Fibroblast of the aortic adventitia (primary cell): ENCODE measurements at regions not wholly inside any gene's neighbourhood (a gene's known extent, or its start where the extent isn't known, plus 50 kb on each side); places are given as distances from the start of the nearest gene placed in this dataset.

Source experiments
- DNase-seq: peaks from one replicate; pipeline ENCODE4 v3.0.0-alpha.2; 2010; ENCODE audit warnings: low read depth
- H3K4me3 ChIP-seq: 2 replicates; pipeline ENCODE4 v1.5.1; 2011; ENCODE audit warnings: low read depth, mild to moderate bottlenecking, control low read depth, low read length, moderate library complexity
- TF ChIP-seq, protein P1 (sequence below): IDR thresholded peaks from 2 replicates; pipeline ENCODE4 v1.5.1; 2011; ENCODE audit warnings: mild to moderate bottlenecking, low read length, control low read depth, inconsistent platforms; ENCODE audit not compliant: insufficient read depth

DNA sequence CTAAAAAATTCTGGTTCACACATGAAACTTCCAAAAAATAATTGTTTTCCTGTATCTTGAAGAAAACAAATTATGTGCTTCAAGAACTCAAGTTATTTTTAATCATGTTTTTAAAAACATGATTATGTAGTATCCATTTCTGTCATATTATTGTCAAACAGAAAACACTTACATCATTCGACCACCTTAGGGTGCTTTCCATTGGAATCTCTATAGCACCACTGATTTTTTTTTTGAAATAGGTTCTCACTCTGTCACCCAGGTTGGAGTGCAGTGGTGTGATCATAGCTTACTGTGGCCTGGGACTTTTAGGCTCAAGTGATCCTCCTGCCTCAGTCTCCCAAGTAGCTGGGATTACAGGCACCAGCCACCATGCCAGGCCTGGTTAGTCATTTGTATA, 457.3 kb downstream of the SI start:
- TF ChIP-seq, protein P1, sequence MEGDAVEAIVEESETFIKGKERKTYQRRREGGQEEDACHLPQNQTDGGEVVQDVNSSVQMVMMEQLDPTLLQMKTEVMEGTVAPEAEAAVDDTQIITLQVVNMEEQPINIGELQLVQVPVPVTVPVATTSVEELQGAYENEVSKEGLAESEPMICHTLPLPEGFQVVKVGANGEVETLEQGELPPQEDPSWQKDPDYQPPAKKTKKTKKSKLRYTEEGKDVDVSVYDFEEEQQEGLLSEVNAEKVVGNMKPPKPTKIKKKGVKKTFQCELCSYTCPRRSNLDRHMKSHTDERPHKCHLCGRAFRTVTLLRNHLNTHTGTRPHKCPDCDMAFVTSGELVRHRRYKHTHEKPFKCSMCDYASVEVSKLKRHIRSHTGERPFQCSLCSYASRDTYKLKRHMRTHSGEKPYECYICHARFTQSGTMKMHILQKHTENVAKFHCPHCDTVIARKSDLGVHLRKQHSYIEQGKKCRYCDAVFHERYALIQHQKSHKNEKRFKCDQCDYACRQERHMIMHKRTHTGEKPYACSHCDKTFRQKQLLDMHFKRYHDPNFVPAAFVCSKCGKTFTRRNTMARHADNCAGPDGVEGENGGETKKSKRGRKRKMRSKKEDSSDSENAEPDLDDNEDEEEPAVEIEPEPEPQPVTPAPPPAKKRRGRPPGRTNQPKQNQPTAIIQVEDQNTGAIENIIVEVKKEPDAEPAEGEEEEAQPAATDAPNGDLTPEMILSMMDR, result no peak
- H3K4me3 ChIP-seq, result no peak overlapping the region
- DNase-seq, result no peak

DNA sequence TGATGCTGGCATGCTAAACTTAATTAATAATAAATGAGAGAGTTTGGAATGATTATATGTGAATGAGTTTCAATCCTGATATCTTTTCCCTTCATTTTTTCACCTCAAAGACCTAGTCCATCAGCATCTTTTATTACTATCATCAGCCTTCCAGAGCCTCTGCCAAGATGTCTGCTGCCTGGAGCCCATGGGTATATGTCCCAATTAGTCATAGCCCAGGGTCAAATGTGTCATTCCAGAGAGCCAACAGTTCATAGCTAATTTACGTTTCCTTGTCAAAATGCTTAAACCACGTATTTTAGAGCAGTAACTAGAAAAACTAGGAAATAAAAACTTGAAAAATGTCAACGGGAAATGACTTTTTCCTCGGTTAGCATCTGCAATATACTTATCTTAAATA, 457.9 kb downstream of the SI start:
- no peak overlapping the region for H3K4me3 ChIP-seq
- TF ChIP-seq, protein P1, result no peak
- DNase-seq, result no peak

DNA sequence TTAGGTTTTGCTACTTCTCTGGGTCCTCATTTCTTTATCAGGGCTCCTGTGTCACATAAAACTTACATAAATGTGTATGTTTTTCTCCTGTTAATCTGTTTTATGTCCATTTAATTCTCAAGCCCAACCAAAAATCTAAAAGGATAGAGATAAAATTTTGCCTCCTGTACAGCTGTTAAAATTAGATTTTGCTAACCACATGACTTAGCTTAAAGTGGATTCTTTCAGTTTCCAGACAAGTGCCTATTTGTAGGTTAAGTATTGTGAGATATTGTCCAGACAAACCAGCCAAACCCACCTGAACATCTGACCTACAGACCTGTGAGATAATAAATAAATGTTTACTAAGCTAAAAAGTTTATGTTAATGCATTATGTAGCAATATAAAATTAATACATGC, 465.5 kb downstream of the SI start:
- DNase-seq, result no peak
- TF ChIP-seq, protein P1, result no peak
- H3K4me3 ChIP-seq, result no peak overlapping the region

DNA sequence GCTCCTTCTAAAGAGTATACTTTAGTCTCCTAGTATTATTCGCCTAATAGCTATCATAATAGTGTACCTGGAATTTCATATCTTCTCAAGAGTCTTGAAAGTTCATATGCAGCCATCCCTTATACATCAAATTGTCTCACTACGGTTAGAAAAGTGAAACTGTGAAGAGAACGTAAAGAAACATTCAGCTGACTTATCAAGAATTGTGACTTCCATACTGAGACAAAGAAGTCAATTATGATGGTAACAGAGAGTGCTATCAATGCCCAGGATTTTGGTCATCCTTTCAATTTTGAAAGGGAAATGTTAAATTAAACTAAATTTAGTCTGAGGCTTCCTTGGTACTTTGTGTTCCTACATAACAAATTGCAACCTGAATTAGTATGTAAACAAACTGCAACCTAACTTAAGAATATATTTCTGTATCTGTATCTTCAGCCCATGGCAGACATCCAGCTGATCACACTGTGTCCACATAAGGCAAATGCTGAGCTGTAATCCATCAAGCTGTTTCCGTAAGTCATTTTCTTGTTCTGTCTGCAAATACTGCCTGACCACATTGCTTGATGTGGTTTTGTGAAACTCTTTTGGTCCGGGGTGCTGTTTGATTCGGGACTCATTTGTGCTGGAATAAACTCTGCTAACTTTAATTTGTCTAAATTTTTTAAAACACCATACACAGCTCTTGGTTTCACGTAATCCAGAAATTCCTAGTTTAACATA, 469.6 kb downstream of the SI start:
- no peak for DNase-seq
- no peak overlapping the region for H3K4me3 ChIP-seq
- TF ChIP-seq, protein P1, result no peak

DNA sequence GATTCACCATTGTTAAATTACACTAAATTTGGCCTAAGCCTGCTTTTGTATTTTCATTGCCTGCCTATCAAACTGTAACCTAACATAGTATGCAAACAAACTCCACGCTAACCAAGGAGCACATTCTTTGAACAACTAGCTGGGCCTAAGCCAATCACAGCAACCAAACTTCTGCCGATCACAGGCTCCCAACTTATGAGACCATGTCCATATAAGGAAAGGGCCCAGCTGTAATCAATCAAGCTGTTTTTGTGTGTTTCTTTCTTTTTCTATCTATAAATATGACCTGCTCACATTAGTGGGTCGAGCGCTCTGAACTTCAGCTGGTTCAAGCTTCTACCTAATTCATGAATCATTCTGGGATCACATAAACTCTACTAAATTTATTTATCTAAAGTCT, 473.6 kb downstream of the SI start:
- no peak for DNase-seq
- H3K4me3 ChIP-seq, result no peak overlapping the region
- TF ChIP-seq, protein P1, result no peak

DNA sequence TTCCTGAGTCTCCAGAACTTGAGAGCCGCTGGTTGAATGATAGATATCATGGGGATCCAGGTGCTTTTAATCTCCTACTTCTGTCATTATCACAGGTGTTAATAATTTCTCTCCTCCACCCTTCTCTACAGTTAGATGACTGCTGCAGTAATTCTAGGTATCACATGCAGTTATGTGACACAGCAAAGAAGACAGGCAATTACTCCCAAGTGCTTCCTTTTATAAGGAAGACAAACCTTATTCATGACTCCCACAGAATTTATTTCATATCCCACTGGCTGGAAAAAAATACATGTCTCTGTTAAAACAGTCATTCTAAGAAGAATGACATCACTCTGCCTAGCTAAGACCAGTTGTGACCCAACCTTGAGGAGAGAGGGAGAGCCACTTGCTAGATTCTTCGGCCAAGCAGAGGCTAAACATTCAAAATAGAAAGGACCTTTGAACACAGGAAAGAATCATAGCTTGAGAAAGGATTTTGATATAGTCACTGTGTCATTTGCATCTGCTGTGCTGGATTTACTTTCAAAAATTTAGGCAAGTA, 500.6 kb downstream of the SI start:
- TF ChIP-seq, protein P1, result no peak
- no peak overlapping the region for H3K4me3 ChIP-seq
- DNase-seq, result no peak

DNA sequence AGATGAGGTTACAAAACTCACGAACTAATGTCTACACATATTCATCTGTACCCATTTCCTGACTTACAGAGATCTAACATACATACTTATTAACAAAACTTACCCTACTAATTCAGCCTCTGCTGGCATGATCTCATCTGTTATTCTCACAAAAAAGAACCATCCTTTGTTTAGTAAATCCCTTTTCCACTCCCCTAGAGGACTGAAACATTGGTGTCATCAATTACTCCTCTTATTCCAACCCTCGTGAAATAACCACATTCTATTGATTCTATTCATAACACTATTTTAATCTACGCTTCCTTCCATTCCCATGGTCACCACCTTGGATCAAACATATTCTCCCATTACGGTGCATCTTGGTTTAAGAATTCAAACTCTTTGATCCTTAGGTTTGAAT, 505.9 kb downstream of the SI start:
- DNase-seq, result no peak
- H3K4me3 ChIP-seq, result no peak overlapping the region
- TF ChIP-seq, protein P1, result no peak
